ENCODE measurements at regions not wholly inside any gene's neighbourhood (a gene's known extent, or its start where the extent isn't known, plus 50 kb on each side); places are given as distances from the start of the nearest gene placed in this dataset.

GRCh38 chr3:30518181-30518864 lies 88.1 kb upstream of the TGFBR2 start:
- TF ChIP-seq CTCF (IDR thresholded peaks at IDR 0.05; ENCODE audit: poor library complexity) (peak; percentile 15), EZH2 (IDR thresholded peaks at IDR 0.05; ENCODE audit: borderline replicate concordance) (no peak), EZH2phosphoT487 (IDR thresholded peaks at IDR 0.05; ENCODE audit: low read depth, severe bottlenecking, unreplicated experiment) (no peak)

Data from hepatocyte (in vitro differentiated cells).